HepG2 (cell line): ENCODE measurements at regions not wholly inside any gene's neighbourhood (a gene's known extent, or its start where the extent isn't known, plus 50 kb on each side); places are given as distances from the start of the nearest gene placed in this dataset.

Experiments used
- ATAC-seq: fragments of 200-7000 bp; cut with Tn5 transposase; 3 replicates; pipeline ENCODE4 v1.9.1; 2020; ENCODE audit warnings: mild to moderate bottlenecking, moderate library complexity
- BruUV-seq: library from RNA; stranded (reverse); fragments of 400-500 nt; replicated peaks from 2 replicates; lab custom pipeline; 2021; lab: Mats Ljungman, UMichigan
- CTCF ChIA-PET: fragments of 300-600 bp; formaldehyde crosslinking; extraction: SDS; loops from one replicate; lab custom pipeline; 2021; ENCODE audit warnings: low total read pairs, inconsistent platforms, low intra/inter-chr PET ratio; lab: Yijun Ruan, JAX
- POLR2A ChIA-PET: fragments of 350-600 bp; sonication (Branson Sonifier 250); formaldehyde crosslinking; loops from one replicate; lab custom pipeline; 2020; ENCODE audit warnings: antibody characterized with exemption, inconsistent platforms; lab: Yijun Ruan, JAX
- DNase-seq: peaks from one replicate; pipeline ENCODE4 v3.0.0-alpha.2; 2015; ENCODE audit warnings: low spot score
- FAIRE-seq: peaks from 3 replicates; lab custom pipeline; 2011; peaks lifted over from hg19 to GRCh38; lab: Jason Lieb, UNC
- H2AFZ ChIP-seq: one replicate; pipeline ENCODE4 v1.6.1; 2011; ENCODE audit warnings: low read length, inconsistent platforms
- H3K27ac ChIP-seq: fragments of 300-600 bp; 3 replicates; pipeline ENCODE4 v1.8.0; 2011; ENCODE audit warnings: mixed run types, mild to moderate bottlenecking, mixed read lengths, low read length, inconsistent platforms; ENCODE audit not compliant: insufficient read depth; ENCODE audit errors: extremely low read length
- H3K27me3 ChIP-seq, 2 experiments: fragments of 200-600 bp in 1 of 2; 2 replicates in 1 of 2; 3 replicates in 1 of 2; pipeline versions ENCODE4 v1.6.0 to v1.8.0; 2011; ENCODE audit warnings: low read length in 2 of 2, mild to moderate bottlenecking in 2 of 2, moderate library complexity in 2 of 2, inconsistent platforms in 1 of 2; ENCODE audit not compliant: insufficient read depth in 2 of 2, control insufficient read depth in 1 of 2
- H3K36me3 ChIP-seq, 2 experiments: fragments of 200-600 bp in 1 of 2; replicated peaks in 1 of 2; 2 replicates in 1 of 2; 3 replicates in 1 of 2; pipeline versions ENCODE4 v1.5.1 to v1.8.0; 2011; ENCODE audit warnings: low read length in 2 of 2, inconsistent platforms in 1 of 2; ENCODE audit not compliant: insufficient read depth in 2 of 2, control insufficient read depth in 1 of 2
- H3K4me1 ChIP-seq: 2 replicates; pipeline ENCODE4 v1.5.1; 2012; ENCODE audit warnings: low read length, inconsistent platforms; ENCODE audit not compliant: insufficient read depth
- H3K4me2 ChIP-seq: 2 replicates; pipeline ENCODE4 v1.6.0; 2011; ENCODE audit warnings: low read depth, low read length, inconsistent platforms
- H3K4me3 ChIP-seq, 3 experiments: fragments of 200-600 bp in 1 of 3; sonication (generic), shearing (Covaris generic) in 1 of 3; replicated peaks in 1 of 3; 2 replicates each; pipeline ENCODE4 v1.5.1; 2011 to 2016; ENCODE audit warnings: low read length in 3 of 3, inconsistent platforms in 2 of 3, low read depth in 2 of 3, mild to moderate bottlenecking in 2 of 3, control low read depth in 1 of 3, mixed read lengths in 1 of 3; ENCODE audit not compliant: insufficient read depth in 1 of 3
- H3K79me2 ChIP-seq: one replicate; pipeline ENCODE4 v1.6.1; 2011; ENCODE audit warnings: low read length, inconsistent platforms; ENCODE audit not compliant: insufficient read depth
- H3K9ac ChIP-seq: 2 replicates; pipeline ENCODE4 v1.6.0; 2011; ENCODE audit warnings: mild to moderate bottlenecking, low read depth, low read length, inconsistent platforms; ENCODE audit not compliant: insufficient read depth
- H3K9me3 ChIP-seq: 2 replicates; pipeline ENCODE4 v1.5.1; 2012; ENCODE audit warnings: mild to moderate bottlenecking, low read length
- H4K20me1 ChIP-seq: 2 replicates; pipeline ENCODE4 v1.6.0; 2011; ENCODE audit warnings: inconsistent platforms, mild to moderate bottlenecking, low read length, moderate library complexity; ENCODE audit not compliant: insufficient read depth
- EZH2 ChIP-seq: conservative IDR thresholded peaks from 2 replicates; pipeline ENCODE4 v1.6.1; 2012; ENCODE audit warnings: mild to moderate bottlenecking, low read depth, low read length, moderate library complexity
- POLR2G ChIP-seq: fragments of 200-400 bp; formaldehyde crosslinking; IDR thresholded peaks from 2 replicates; pipeline ENCODE4 v1.6.1; 2018; ENCODE audit warnings: mild to moderate bottlenecking, low read depth, low read length, moderate library complexity
- ZNF549 ChIP-seq: sonication (generic); formaldehyde crosslinking; IDR thresholded peaks from 2 replicates; pipeline ENCODE4 v1.5.0; 2020; ENCODE audit warnings: missing genetic modification reagents
- ZNF770 ChIP-seq: sonication (generic); formaldehyde crosslinking; IDR thresholded peaks from 2 replicates; pipeline ENCODE4 v1.5.0; 2020; ENCODE audit warnings: mild to moderate bottlenecking, missing genetic modification reagents
- WGBS: methylation state at CpG from one replicate; pipeline ENCODE4 v1.1.6; 2017; ENCODE audit warnings: low lambda C conversion rate; 5-methylcytosine and 5-hydroxymethylcytosine counted together
- in situ Hi-C: cut with HindIII; loops from 2 replicates; pipeline ENCODE4 v1.10.0; 2017; ENCODE audit warnings: low pct_unique_long_range_greater_than_20kb; ENCODE audit not compliant: extremely low pct_ligation_motif_present
- intact Hi-C: fragments of 100-400 bp; cut with micrococcal nuclease; formaldehyde crosslinking; loops from one replicate; pipeline ENCODE4 v1.10.0; 2022; ENCODE audit not compliant: unreplicated experiment

- Histone ChIP-seq H3K27me3 (peaks cover 15 to 73% of the 10 kb centered on the region in 2 experiments), H3K79me2 (no peaks in the 10 kb centered on the region), H3K27ac (no peak overlapping the region), H2AFZ (no peak overlapping the region), H4K20me1 (no peaks in the 10 kb centered on the region; the same call in 1 of the 2 replicates), H3K4me1 (no peaks in the 10 kb centered on the region), H3K36me3 (no peaks in the 10 kb centered on the region), H3K4me3 (no peak overlapping the region), H3K4me2 (no peak overlapping the region), H3K9ac (no peak overlapping the region), H3K9me3 (no peaks in the 10 kb centered on the region)
- ATAC-seq: no peak
- no peak for DNase-seq
- FAIRE-seq: no peak
- WGBS: 58% methylated on average over 47 of the region's 49 CpGs
- in situ Hi-C loops: no loop called here
- CTCF ChIA-PET: no interaction called here
- POLR2A ChIA-PET: no interaction called here
- no TSS peak for BruUV-seq
- no peak for TF ChIP-seq POLR2G
- 0 out of 2 replicates have a peak, but pooled peaks have one; percentile 36 for TF ChIP-seq ZNF770 (CRISPR knock-in tag)
- intact Hi-C loops: no loop called here
Measured at GRCh38 chr6:170086639-170087420, 204.0 kb downstream of the DLL1 start.

GRCh38 chr6:170085475-170086401, 205.1 kb downstream of the DLL1 start:
- ATAC-seq (no peak; the same call in 2 of the 3 replicates), FAIRE-seq (no peak), DNase-seq (no peak)
- TF ChIP-seq ZNF549 (CRISPR knock-in tag) (no peak), EZH2 (peak; percentile 55; the same call in 1 of the 2 replicates)
- Histone ChIP-seq H3K9ac (no peak overlapping the region), H3K4me2 (no peak overlapping the region), H3K4me3 (no peak overlapping the region), H3K4me1 (no peaks in the 10 kb centered on the region), H3K36me3 (no peaks in the 10 kb centered on the region), H2AFZ (no peak overlapping the region), H4K20me1 (no peaks in the 10 kb centered on the region; the same call in 1 of the 2 replicates), H3K27me3 (peaks cover 12 to 73% of the 10 kb centered on the region in 2 experiments), H3K27ac (no peak overlapping the region), H3K79me2 (no peaks in the 10 kb centered on the region), H3K9me3 (no peaks in the 10 kb centered on the region)
- in situ Hi-C loops (no loop called here), intact Hi-C loops (no loop called here)
- WGBS: 31% methylated on average over 26 of the region's 26 CpGs
- BruUV-seq: no TSS peak
- ChIA-PET CTCF (no interaction called here), POLR2A (no interaction called here)
